GM12878 (cell line): ENCODE measurements at regions not wholly inside any gene's neighbourhood (a gene's known extent, or its start where the extent isn't known, plus 50 kb on each side); places are given as distances from the start of the nearest gene placed in this dataset.

Experiments
- CBFB ChIP-seq: IDR thresholded peaks from 2 replicates; pipeline ENCODE4 v1.6.1; 2016; ENCODE audit warnings: antibody characterized with exemption, low read depth
- EZH2 ChIP-seq: IDR thresholded peaks from 2 replicates; pipeline ENCODE4 v1.6.1; 2012; ENCODE audit warnings: low read depth, mild to moderate bottlenecking, control low read depth, inconsistent platforms, low read length, borderline replicate concordance; ENCODE audit not compliant: control insufficient read depth
- HCFC1 ChIP-seq: fragments of 150-350 bp; IDR thresholded peaks from 2 replicates; pipeline ENCODE4 v1.6.1; 2014; ENCODE audit warnings: low read length
- MEF2A ChIP-seq: IDR thresholded peaks from 2 replicates; pipeline ENCODE4 v1.6.1; 2011; ENCODE audit warnings: low read depth, mild to moderate bottlenecking, low read length, moderate library complexity; ENCODE audit not compliant: insufficient read depth
- MXI1 ChIP-seq: fragments of 150-350 bp; IDR thresholded peaks from 2 replicates; pipeline ENCODE4 v1.6.1; 2011; ENCODE audit warnings: low read depth, mild to moderate bottlenecking, inconsistent platforms, low read length, improper control_type of control experiment
- NFYA ChIP-seq: IDR thresholded peaks from 2 replicates; pipeline ENCODE4 v1.6.1; 2011; ENCODE audit warnings: low read depth, mild to moderate bottlenecking, low read length, improper control_type of control experiment, borderline replicate concordance
- SPI1 ChIP-seq: IDR thresholded peaks from 2 replicates; pipeline ENCODE4 v1.6.1; 2011; ENCODE audit warnings: low read depth, mild to moderate bottlenecking, low read length, moderate library complexity, borderline replicate concordance; ENCODE audit not compliant: insufficient read depth
- SRF ChIP-seq, 2 experiments: IDR thresholded peaks; 2 replicates each; pipeline ENCODE4 v1.6.1; 2011; ENCODE audit warnings: low read depth in 2 of 2, low read length in 2 of 2, mild to moderate bottlenecking in 1 of 2, moderate library complexity in 1 of 2
- ZNF384 ChIP-seq: IDR thresholded peaks from 2 replicates; pipeline ENCODE4 v1.6.1; 2012; ENCODE audit warnings: low read depth, mild to moderate bottlenecking, low read length, improper control_type of control experiment, borderline replicate concordance
- TF ChIP-seq, protein P1 (sequence below): fragments of 450-650 bp; IDR thresholded peaks from 2 replicates; pipeline ENCODE4 v1.6.1; 2018; ENCODE audit warnings: mild to moderate bottlenecking, low read depth, moderate library complexity; ENCODE audit not compliant: partially characterized antibody
- TF ChIP-seq, protein P2 (sequence below): fragments of 450-650 bp; IDR thresholded peaks from 2 replicates; pipeline ENCODE4 v1.6.1; 2017; ENCODE audit warnings: mild to moderate bottlenecking, moderate library complexity

DNA sequence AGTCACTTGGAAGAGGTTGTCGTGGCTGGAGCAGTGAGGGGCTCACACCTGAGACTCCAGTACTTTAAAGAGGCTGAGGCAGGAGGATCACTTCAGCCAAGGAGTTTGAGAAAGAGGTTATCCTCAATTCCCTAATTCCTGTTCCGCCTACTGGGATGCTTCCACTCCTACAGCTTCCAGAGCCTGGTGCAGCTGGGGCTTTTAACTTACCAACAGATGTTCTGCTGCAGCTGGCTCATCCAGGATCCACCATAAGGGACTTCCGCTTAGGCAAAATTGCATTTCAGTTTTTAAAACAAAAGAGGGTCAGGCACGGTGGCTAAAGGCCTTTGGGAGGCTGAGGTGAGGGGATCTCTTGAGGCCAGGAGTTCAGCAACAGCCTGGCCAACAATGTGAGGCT lies 59.1 kb upstream of the CDYL start (continued):
- TF ChIP-seq, protein P1, sequence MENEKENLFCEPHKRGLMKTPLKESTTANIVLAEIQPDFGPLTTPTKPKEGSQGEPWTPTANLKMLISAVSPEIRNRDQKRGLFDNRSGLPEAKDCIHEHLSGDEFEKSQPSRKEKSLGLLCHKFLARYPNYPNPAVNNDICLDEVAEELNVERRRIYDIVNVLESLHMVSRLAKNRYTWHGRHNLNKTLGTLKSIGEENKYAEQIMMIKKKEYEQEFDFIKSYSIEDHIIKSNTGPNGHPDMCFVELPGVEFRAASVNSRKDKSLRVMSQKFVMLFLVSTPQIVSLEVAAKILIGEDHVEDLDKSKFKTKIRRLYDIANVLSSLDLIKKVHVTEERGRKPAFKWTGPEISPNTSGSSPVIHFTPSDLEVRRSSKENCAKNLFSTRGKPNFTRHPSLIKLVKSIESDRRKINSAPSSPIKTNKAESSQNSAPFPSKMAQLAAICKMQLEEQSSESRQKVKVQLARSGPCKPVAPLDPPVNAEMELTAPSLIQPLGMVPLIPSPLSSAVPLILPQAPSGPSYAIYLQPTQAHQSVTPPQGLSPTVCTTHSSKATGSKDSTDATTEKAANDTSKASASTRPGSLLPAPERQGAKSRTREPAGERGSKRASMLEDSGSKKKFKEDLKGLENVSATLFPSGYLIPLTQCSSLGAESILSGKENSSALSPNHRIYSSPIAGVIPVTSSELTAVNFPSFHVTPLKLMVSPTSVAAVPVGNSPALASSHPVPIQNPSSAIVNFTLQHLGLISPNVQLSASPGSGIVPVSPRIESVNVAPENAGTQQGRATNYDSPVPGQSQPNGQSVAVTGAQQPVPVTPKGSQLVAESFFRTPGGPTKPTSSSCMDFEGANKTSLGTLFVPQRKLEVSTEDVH, result no peak
- TF ChIP-seq SPI1 (no peak), SRF (IDR thresholded peaks at IDR 0.05; ENCODE audit: low read depth in 2 of 2, low read length in 2 of 2) (no peak), EZH2 (no peak), MEF2A (no peak), HCFC1 (no peak), CBFB (no peak), ZNF384 (no peak), MXI1 (no peak), NFYA (no peak)
- TF ChIP-seq, protein P2, sequence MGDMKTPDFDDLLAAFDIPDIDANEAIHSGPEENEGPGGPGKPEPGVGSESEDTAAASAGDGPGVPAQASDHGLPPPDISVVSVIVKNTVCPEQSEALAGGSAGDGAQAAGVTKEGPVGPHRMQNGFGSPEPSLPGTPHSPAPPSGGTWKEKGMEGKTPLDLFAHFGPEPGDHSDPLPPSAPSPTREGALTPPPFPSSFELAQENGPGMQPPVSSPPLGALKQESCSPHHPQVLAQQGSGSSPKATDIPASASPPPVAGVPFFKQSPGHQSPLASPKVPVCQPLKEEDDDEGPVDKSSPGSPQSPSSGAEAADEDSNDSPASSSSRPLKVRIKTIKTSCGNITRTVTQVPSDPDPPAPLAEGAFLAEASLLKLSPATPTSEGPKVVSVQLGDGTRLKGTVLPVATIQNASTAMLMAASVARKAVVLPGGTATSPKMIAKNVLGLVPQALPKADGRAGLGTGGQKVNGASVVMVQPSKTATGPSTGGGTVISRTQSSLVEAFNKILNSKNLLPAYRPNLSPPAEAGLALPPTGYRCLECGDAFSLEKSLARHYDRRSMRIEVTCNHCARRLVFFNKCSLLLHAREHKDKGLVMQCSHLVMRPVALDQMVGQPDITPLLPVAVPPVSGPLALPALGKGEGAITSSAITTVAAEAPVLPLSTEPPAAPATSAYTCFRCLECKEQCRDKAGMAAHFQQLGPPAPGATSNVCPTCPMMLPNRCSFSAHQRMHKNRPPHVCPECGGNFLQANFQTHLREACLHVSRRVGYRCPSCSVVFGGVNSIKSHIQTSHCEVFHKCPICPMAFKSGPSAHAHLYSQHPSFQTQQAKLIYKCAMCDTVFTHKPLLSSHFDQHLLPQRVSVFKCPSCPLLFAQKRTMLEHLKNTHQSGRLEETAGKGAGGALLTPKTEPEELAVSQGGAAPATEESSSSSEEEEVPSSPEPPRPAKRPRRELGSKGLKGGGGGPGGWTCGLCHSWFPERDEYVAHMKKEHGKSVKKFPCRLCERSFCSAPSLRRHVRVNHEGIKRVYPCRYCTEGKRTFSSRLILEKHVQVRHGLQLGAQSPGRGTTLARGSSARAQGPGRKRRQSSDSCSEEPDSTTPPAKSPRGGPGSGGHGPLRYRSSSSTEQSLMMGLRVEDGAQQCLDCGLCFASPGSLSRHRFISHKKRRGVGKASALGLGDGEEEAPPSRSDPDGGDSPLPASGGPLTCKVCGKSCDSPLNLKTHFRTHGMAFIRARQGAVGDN, result no peak
